Transverse colon (tissue), 3 donors: ENCODE measurements at regions not wholly inside any gene's neighbourhood (a gene's known extent, or its start where the extent isn't known, plus 50 kb on each side); places are given as distances from the start of the nearest gene placed in this dataset.

Experiments used
- POLR2A ChIP-seq: fragments of 450-650 bp; IDR thresholded peaks from one replicate; pipeline ENCODE4 v1.6.1; 2016; ENCODE audit warnings: antibody characterized with exemption, mild to moderate bottlenecking, moderate library complexity
- TF ChIP-seq, protein P1 (sequence below), 5 experiments: fragments of 200-600 bp in 3 of 5; fragments of 450-650 bp in 2 of 5; sonication (generic) in 3 of 5; IDR thresholded peaks; 1 replicate in 2 of 5; 2 replicates in 3 of 5; pipeline ENCODE4 v1.5.1; 2016 to 2017; ENCODE audit warnings: antibody characterized with exemption in 5 of 5, inconsistent platforms in 3 of 5, mild to moderate bottlenecking in 2 of 5, moderate library complexity in 1 of 5

GRCh38 chr3:68436619-68437401 lies 495.5 kb downstream of the TAFA4 start:
- TF ChIP-seq, protein P1, sequence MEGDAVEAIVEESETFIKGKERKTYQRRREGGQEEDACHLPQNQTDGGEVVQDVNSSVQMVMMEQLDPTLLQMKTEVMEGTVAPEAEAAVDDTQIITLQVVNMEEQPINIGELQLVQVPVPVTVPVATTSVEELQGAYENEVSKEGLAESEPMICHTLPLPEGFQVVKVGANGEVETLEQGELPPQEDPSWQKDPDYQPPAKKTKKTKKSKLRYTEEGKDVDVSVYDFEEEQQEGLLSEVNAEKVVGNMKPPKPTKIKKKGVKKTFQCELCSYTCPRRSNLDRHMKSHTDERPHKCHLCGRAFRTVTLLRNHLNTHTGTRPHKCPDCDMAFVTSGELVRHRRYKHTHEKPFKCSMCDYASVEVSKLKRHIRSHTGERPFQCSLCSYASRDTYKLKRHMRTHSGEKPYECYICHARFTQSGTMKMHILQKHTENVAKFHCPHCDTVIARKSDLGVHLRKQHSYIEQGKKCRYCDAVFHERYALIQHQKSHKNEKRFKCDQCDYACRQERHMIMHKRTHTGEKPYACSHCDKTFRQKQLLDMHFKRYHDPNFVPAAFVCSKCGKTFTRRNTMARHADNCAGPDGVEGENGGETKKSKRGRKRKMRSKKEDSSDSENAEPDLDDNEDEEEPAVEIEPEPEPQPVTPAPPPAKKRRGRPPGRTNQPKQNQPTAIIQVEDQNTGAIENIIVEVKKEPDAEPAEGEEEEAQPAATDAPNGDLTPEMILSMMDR (IDR thresholded peaks at IDR 0.05) = no peak
- TF ChIP-seq POLR2A = no peak
